ENCODE measurements at regions not wholly inside any gene's neighbourhood (a gene's known extent, or its start where the extent isn't known, plus 50 kb on each side); places are given as distances from the start of the nearest gene placed in this dataset.

DNA sequence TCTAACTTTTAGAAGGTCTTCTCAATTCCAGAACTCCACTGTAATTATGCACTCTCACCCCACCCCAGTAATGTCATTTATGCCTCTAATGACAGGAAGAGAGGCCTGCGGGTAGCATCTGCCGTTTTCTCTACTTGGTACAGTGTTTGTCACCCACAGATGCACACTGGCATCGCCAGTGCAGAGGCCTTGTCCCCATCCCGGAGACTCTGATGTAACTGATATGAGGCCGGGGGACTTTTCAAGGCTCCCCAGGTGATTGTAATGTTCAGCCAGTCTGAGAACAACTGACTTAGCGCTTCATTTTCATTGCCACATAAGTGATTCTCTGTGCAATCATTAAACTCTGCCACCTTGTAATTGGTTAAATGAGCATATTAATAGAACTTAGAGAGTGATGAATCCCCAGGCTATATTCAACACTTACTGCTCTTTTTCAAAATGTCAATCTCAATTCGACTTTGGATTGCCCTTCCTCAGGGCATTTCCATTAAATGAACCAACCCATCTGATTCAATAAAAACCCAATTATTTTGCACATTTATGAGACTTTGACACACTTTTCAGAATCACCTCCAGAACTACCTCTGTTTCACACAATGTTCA, 113.2 kb downstream of the HERPUD2 start:
- Histone ChIP-seq H3K9ac (ENCODE audit: low read depth in 1 of 3, low read length in 3 of 3) (no peak overlapping the region), H3K27me3 (ENCODE audit: control insufficient read depth in 3 of 3, insufficient read depth in 3 of 3, low read length in 3 of 3) (no peaks in the 10 kb centered on the region), H3K4me1 (ENCODE audit: control insufficient read depth in 3 of 3, insufficient read depth in 3 of 3, low read length in 3 of 3) (no peaks in the 10 kb centered on the region), H3K27ac (ENCODE audit: low read depth, low read length) (no peak overlapping the region), H3K36me3 (ENCODE audit: control insufficient read depth in 3 of 3, insufficient read depth in 3 of 3, low read length in 3 of 3) (no peaks in the 10 kb centered on the region), H3K4me3 (ENCODE audit: low read length in 3 of 3) (no peak overlapping the region), H3K9me3 (ENCODE audit: control insufficient read depth in 3 of 3, low read length in 3 of 3) (no peaks in the 10 kb centered on the region)

DNA sequence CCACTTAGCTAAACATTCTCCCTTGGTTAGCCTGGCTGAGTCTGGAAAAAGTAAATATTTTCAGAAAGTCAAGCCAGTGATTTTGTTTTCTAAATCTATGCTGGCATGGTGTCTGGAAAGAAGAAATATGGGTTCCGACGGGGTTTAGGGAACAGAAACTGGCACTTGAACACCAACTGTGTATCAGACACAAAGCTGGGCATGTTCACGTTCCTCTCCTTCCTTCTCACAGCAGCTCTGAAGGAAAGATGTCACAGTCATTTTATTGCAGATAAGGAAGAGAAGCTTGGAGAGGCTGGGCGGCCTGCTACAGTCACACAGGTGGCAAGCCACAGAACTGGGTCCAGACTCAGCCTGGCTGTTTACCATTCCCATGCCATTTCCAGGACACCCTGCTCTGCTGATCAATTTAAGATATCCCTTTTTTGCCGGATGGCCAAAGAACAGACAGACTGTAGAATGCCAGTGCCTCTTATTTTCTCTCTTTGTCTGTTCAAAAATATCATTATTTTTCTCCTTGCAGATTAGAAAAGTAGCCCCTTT, 118.8 kb downstream of the HERPUD2 start:
- Histone ChIP-seq H3K9ac (ENCODE audit: low read depth in 1 of 3, low read length in 3 of 3) (no peak overlapping the region), H3K36me3 (ENCODE audit: control insufficient read depth in 3 of 3, insufficient read depth in 3 of 3, low read length in 3 of 3) (no peaks in the 10 kb centered on the region), H3K4me3 (ENCODE audit: low read length in 3 of 3) (no peak overlapping the region), H3K27ac (ENCODE audit: low read depth, low read length) (no peak overlapping the region), H3K27me3 (ENCODE audit: control insufficient read depth in 3 of 3, insufficient read depth in 3 of 3, low read length in 3 of 3) (peaks cover 0 to 3% (median 0%) of the 10 kb centered on the region in 3 donors), H3K9me3 (ENCODE audit: control insufficient read depth in 3 of 3, low read length in 3 of 3) (no peaks in the 10 kb centered on the region), H3K4me1 (ENCODE audit: control insufficient read depth in 3 of 3, insufficient read depth in 3 of 3, low read length in 3 of 3) (no peaks in the 10 kb centered on the region)

DNA sequence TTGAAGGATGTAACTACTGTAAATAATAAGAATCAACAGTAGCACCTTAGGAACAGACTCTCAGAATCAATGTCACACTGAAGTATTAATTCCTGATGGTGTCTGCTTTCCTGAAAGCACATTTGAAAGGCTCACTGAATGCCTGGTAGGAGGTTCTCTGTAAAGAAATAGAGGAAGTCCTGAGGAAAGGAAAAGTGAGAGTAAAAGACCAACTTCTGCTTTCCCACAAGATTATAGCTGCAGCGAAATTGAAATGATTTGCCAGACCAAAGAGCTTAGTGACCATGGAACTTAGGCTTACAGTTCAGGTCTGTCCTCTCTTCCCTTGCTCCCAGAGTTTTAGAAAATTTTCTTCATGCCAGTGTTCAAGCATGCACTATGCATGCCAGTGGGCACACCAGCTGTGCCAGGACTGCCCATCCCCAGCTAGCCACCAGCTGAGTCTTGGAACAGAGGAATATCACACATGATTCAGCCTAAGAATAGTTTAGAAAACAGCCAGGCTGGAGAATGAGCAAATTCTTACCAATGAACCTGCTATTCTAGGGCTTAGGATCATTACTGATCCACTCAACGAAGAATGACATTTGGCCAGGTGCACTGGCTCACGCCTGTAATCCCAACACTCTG, 123.2 kb downstream of the HERPUD2 start:
- Histone ChIP-seq H3K9ac (ENCODE audit: low read depth in 1 of 3, low read length in 3 of 3) (no peak overlapping the region), H3K27me3 (ENCODE audit: control insufficient read depth in 3 of 3, insufficient read depth in 3 of 3, low read length in 3 of 3) (peaks cover 0 to 3% (median 0%) of the 10 kb centered on the region in 3 donors), H3K4me1 (ENCODE audit: control insufficient read depth in 3 of 3, insufficient read depth in 3 of 3, low read length in 3 of 3) (no peaks in the 10 kb centered on the region), H3K4me3 (ENCODE audit: low read length in 3 of 3) (no peak overlapping the region), H3K36me3 (ENCODE audit: control insufficient read depth in 3 of 3, insufficient read depth in 3 of 3, low read length in 3 of 3) (no peaks in the 10 kb centered on the region), H3K27ac (ENCODE audit: low read depth, low read length) (no peak overlapping the region), H3K9me3 (ENCODE audit: control insufficient read depth in 3 of 3, low read length in 3 of 3) (no peaks in the 10 kb centered on the region)

DNA sequence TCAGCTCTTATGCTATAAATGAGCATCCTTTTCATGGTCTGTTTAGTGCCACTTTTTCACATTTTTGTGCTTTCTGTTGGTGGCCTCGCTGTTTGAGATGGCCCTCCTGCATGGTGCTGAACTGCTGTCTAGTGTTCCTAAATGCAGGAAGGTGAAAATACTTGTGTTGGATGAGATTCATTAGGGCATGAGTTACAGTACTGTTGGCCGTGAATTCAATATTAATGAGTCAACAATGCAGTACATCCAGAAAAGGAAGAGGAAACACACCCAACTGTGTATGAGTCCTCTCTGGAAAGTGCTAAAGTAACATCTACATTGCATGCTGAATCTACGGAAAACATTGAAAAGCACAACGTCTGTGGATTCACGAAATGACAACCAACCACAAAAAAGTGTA, 124.0 kb downstream of the HERPUD2 start:
- Histone ChIP-seq H3K27me3 (ENCODE audit: control insufficient read depth in 3 of 3, insufficient read depth in 3 of 3, low read length in 3 of 3) (peaks cover 0 to 3% (median 0%) of the 10 kb centered on the region in 3 donors), H3K36me3 (ENCODE audit: control insufficient read depth in 3 of 3, insufficient read depth in 3 of 3, low read length in 3 of 3) (no peaks in the 10 kb centered on the region), H3K4me3 (ENCODE audit: low read length in 3 of 3) (no peak overlapping the region), H3K4me1 (ENCODE audit: control insufficient read depth in 3 of 3, insufficient read depth in 3 of 3, low read length in 3 of 3) (no peaks in the 10 kb centered on the region), H3K27ac (ENCODE audit: low read depth, low read length) (no peak overlapping the region), H3K9ac (ENCODE audit: low read depth in 1 of 3, low read length in 3 of 3) (no peak overlapping the region), H3K9me3 (ENCODE audit: control insufficient read depth in 3 of 3, low read length in 3 of 3) (no peaks in the 10 kb centered on the region)

DNA sequence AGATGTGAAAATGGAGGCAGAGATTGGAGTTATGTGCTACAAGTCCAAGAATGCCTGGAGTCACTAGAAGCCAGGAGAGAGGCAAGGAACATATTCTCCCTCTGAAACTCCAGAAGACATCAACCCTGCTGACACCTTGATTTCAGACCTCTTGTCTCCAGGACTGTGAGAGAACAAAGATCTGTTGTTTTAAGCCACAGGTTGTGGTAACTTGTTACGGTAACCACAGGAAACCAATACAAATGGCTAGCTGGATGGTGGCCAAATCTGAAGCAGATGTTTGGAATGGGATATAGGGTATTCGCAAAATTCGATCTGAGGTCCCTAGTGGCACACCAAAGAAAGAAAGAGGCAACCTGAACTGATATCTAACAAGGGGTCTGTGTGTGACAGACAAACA, 129.0 kb downstream of the HERPUD2 start:
- H3K4me3 ChIP-seq (ENCODE audit: low read length in 3 of 3): no peak overlapping the region
- no peaks in the 10 kb centered on the region for H3K36me3 ChIP-seq (ENCODE audit: control insufficient read depth in 3 of 3, insufficient read depth in 3 of 3, low read length in 3 of 3)
- H3K4me1 ChIP-seq (ENCODE audit: control insufficient read depth in 3 of 3, insufficient read depth in 3 of 3, low read length in 3 of 3): no peaks in the 10 kb centered on the region
- no peaks in the 10 kb centered on the region for H3K27me3 ChIP-seq (ENCODE audit: control insufficient read depth in 3 of 3, insufficient read depth in 3 of 3, low read length in 3 of 3)
- no peaks in the 10 kb centered on the region for H3K9me3 ChIP-seq (ENCODE audit: control insufficient read depth in 3 of 3, low read length in 3 of 3)
- no peak overlapping the region for H3K27ac ChIP-seq (ENCODE audit: low read depth, low read length)
- no peak overlapping the region for H3K9ac ChIP-seq (ENCODE audit: low read depth in 1 of 3, low read length in 3 of 3)

DNA sequence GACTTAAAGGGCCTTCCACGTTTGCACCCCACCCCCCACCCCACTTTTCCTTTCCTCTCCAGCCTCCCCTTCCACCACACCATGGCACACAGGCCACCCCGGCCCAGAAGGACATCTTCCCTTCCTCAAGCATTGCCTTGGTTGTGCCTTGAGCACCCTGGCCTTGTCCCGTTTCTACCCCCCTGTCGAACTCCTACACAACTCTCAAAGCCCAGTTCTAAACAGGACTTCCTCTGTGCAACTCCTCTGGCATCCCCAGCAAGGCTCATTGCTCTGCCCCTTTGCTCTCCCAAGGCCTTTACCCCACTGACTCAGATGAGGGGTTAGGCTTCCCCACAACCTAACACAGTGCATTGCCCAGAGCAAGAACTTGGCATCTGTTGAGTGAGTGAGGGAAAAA, 136.1 kb downstream of the HERPUD2 start:
- Histone ChIP-seq H3K4me3 (ENCODE audit: low read length in 3 of 3) (no peak overlapping the region), H3K4me1 (ENCODE audit: control insufficient read depth in 3 of 3, insufficient read depth in 3 of 3, low read length in 3 of 3) (no peaks in the 10 kb centered on the region), H3K27me3 (ENCODE audit: control insufficient read depth in 3 of 3, insufficient read depth in 3 of 3, low read length in 3 of 3) (no peaks in the 10 kb centered on the region), H3K36me3 (ENCODE audit: control insufficient read depth in 3 of 3, insufficient read depth in 3 of 3, low read length in 3 of 3) (no peaks in the 10 kb centered on the region), H3K9ac (ENCODE audit: low read depth in 1 of 3, low read length in 3 of 3) (no peak overlapping the region), H3K9me3 (ENCODE audit: control insufficient read depth in 3 of 3, low read length in 3 of 3) (no peaks in the 10 kb centered on the region), H3K27ac (ENCODE audit: low read depth, low read length) (no peak overlapping the region)

DNA sequence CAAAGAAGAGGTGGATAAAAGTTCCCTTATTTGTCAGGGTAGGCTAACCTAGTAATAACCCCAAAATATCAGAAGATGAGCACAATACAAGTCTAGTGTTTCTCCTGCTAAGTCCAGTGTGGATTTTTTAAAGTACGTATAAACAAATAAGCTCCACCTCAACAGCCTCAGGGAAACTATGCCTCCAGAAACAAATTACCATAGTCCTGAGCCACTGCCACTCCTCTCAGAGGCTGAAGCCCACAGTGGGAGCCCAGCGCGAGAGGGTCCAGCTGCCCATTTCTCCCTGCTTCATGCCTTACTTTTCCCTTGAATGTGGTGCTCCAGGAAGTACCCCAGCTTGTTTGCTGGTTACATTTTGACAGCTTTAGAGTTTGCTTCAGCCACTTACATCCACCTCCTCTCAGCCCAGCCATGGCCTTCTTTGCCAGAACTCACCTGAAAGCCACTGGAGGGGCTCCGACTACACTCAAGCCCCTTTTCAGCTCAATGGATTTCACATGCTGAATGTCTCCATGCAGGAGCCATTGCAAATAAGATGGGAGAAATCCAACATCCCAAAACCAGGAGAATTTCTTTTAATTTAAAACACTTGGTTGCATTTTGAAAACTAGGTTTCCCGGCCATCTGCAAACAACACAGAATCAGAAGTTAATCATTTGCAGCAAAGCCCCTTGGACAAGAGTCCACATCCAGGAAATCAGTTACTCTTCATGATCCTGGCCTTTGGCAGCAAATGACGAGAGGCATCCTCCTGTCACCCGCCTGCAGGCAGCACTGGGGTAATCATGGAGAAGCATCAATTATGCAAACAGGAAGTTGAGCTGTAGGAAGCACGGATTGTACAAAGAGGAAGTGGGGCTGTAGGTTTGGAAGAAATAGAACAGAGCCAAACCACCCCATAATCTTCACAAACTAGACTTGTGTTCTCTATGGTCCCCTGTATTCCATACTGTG, 138.1 kb downstream of the HERPUD2 start:
- no peaks in the 10 kb centered on the region for H3K9me3 ChIP-seq (ENCODE audit: control insufficient read depth in 3 of 3, low read length in 3 of 3)
- no peaks in the 10 kb centered on the region for H3K36me3 ChIP-seq (ENCODE audit: control insufficient read depth in 3 of 3, insufficient read depth in 3 of 3, low read length in 3 of 3)
- no peak overlapping the region for H3K4me3 ChIP-seq (ENCODE audit: low read length in 3 of 3)
- H3K4me1 ChIP-seq (ENCODE audit: control insufficient read depth in 3 of 3, insufficient read depth in 3 of 3, low read length in 3 of 3): no peaks in the 10 kb centered on the region
- H3K27me3 ChIP-seq (ENCODE audit: control insufficient read depth in 3 of 3, insufficient read depth in 3 of 3, low read length in 3 of 3): no peaks in the 10 kb centered on the region
- H3K9ac ChIP-seq (ENCODE audit: low read depth in 1 of 3, low read length in 3 of 3): no peak overlapping the region
- H3K27ac ChIP-seq (ENCODE audit: low read depth, low read length): no peak overlapping the region

DNA sequence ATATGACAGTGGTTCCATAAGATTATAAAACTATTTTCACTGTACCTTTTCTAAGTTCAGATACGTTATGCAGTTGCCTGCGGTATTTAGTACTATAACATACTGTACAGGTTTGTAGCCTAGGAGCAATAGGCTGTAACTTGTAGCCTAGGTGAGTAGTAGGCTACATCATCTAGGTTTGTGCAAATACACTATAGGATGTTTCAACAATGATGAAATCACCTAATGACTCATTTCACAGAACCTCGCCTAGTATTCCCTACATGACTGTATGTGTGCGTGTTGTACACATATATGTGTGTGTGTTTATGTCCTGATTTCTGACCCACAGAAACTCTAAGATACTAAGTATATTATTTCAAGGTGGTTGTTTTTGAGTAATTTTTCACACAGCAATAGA, 139.0 kb downstream of the HERPUD2 start:
- Histone ChIP-seq H3K9ac (ENCODE audit: low read depth in 1 of 3, low read length in 3 of 3) (no peak overlapping the region), H3K27me3 (ENCODE audit: control insufficient read depth in 3 of 3, insufficient read depth in 3 of 3, low read length in 3 of 3) (no peaks in the 10 kb centered on the region), H3K36me3 (ENCODE audit: control insufficient read depth in 3 of 3, insufficient read depth in 3 of 3, low read length in 3 of 3) (no peaks in the 10 kb centered on the region), H3K4me3 (ENCODE audit: low read length in 3 of 3) (no peak overlapping the region), H3K27ac (ENCODE audit: low read depth, low read length) (no peak overlapping the region), H3K4me1 (ENCODE audit: control insufficient read depth in 3 of 3, insufficient read depth in 3 of 3, low read length in 3 of 3) (no peaks in the 10 kb centered on the region), H3K9me3 (ENCODE audit: control insufficient read depth in 3 of 3, low read length in 3 of 3) (no peaks in the 10 kb centered on the region)

DNA sequence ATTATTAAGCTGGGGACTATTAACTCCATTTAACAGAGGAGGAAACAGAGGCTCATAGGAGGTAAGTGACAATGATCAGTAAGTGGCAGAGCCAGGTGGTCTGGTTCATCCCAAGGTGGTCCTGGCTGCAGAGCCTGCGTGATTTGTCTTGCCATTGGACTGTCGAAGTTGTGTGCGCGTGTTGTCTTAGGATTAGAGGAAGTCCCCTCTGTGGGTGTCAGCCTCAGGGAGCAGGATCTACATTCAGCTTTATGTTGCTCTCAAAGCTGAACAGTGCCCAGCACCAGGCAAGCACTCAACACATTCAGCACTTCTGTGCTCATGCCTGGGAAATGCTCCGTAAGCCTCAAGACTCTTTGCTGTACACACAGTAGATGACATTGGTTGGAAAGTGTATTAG, 139.5 kb downstream of the HERPUD2 start:
- Histone ChIP-seq H3K27me3 (ENCODE audit: control insufficient read depth in 3 of 3, insufficient read depth in 3 of 3, low read length in 3 of 3) (no peaks in the 10 kb centered on the region), H3K36me3 (ENCODE audit: control insufficient read depth in 3 of 3, insufficient read depth in 3 of 3, low read length in 3 of 3) (no peaks in the 10 kb centered on the region), H3K4me3 (ENCODE audit: low read length in 3 of 3) (no peak overlapping the region), H3K9me3 (ENCODE audit: control insufficient read depth in 3 of 3, low read length in 3 of 3) (no peaks in the 10 kb centered on the region), H3K4me1 (ENCODE audit: control insufficient read depth in 3 of 3, insufficient read depth in 3 of 3, low read length in 3 of 3) (no peaks in the 10 kb centered on the region), H3K9ac (ENCODE audit: low read depth in 1 of 3, low read length in 3 of 3) (no peak overlapping the region), H3K27ac (ENCODE audit: low read depth, low read length) (no peak overlapping the region)

DNA sequence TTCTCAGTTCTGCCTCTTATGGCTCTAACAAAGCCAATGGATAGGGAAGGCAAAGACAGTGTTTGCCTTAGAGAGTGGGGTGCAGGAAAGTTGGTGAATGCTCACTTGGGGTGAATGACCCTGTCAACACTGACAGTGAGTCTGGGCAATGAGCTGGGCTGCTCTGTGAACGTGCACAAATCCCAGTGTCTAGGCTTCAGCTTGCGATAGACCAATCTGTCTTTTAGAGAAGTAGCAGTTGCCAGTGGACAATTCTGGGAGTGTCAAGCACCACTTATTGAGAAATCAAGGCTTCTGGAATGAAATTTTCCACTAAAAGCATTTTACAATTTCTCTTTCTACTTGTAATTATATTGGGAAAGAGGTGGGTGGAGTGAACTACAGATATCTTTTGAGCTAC, 141.4 kb downstream of the HERPUD2 start:
- no peak overlapping the region for H3K27ac ChIP-seq (ENCODE audit: low read depth, low read length)
- no peaks in the 10 kb centered on the region for H3K4me1 ChIP-seq (ENCODE audit: control insufficient read depth in 3 of 3, insufficient read depth in 3 of 3, low read length in 3 of 3)
- H3K27me3 ChIP-seq (ENCODE audit: control insufficient read depth in 3 of 3, insufficient read depth in 3 of 3, low read length in 3 of 3): peaks cover 0 to 3% (median 0%) of the 10 kb centered on the region in 3 donors
- H3K4me3 ChIP-seq (ENCODE audit: low read length in 3 of 3): no peak overlapping the region
- no peak overlapping the region for H3K9ac ChIP-seq (ENCODE audit: low read depth in 1 of 3, low read length in 3 of 3)
- H3K36me3 ChIP-seq (ENCODE audit: control insufficient read depth in 3 of 3, insufficient read depth in 3 of 3, low read length in 3 of 3): no peaks in the 10 kb centered on the region
- H3K9me3 ChIP-seq (ENCODE audit: control insufficient read depth in 3 of 3, low read length in 3 of 3): no peaks in the 10 kb centered on the region

Measured in skeletal muscle tissue (tissue), 3 donors.